Umbilical cord (tissue), 1 donor: ENCODE measurements at regions not wholly inside any gene's neighbourhood (a gene's known extent, or its start where the extent isn't known, plus 50 kb on each side); places are given as distances from the start of the nearest gene placed in this dataset.
A peak's percentile ranks its signal among the peaks of the same experiment; 100 is the strongest.
"Not testable (repeated sequence)": the region's sequence is repeated elsewhere in the genome, so short reads cannot be mapped to it uniquely, and the experiment has no call there.

Experiments
- DNase-seq: peaks from one replicate; pipeline ENCODE4 v3.0.0-alpha.2; 2015; ENCODE audit warnings: low spot score

DNA sequence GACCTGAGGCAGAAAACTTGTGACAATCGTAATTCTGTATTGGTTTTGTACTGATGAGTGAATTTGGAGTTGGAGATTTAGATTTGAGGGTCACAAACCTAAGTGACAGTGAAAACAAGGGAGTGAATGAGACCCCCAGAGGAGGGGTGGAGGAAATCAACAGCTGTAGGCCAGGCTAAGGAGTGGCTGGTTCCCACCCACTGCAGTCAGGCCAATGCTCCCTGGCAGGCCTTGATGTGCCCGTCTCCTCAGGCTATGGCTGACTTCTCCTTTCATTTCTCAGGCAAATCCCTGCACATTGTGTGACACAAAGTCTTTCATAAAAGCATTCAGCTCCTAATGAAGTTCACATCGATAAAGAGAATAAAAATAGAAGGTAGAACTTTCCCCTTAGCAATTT is 557.6 kb downstream of the CETN3 start:
- DNase-seq, result no peak

DNA sequence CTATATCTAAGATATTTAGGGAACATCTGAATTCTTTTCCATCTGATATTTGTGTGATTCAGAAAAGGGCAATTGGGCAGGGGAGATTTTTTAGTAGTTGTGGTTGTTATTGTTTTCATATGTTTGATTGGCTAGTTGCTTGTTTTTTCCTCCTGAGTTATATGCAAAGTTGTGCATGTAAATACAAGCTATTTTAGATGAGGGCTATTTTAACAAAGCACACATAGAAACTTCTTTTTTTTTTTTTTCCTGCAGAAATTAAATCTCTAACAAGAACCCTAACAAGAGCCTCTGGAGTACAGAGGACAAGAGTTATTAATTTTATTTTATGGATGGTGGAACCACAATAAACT is 559.1 kb downstream of the CETN3 start:
- no peak for DNase-seq

GRCh38 chr5:89849830-89850512 is 559.6 kb downstream of the CETN3 start:
- peak; percentile 20 for DNase-seq

DNA sequence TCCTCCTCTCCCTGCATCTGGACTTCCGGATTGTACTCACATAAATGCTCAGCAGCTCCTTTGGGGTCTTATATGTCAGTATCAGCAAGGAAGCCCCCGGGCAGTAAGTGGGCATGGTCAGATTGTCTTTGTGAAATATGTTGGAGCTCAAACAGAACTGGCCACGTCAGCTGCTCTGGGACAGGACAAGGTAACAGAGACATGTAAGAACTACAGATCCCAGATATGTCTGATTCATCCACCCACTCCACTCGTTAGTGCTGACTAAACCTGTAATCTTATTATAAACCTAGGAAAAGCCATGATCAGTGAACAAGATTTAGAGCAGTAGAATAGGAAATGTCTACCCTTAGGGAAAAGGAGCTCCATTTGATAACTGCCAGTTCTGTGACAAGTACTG is 561.8 kb downstream of the CETN3 start:
- DNase-seq, result no peak

DNA sequence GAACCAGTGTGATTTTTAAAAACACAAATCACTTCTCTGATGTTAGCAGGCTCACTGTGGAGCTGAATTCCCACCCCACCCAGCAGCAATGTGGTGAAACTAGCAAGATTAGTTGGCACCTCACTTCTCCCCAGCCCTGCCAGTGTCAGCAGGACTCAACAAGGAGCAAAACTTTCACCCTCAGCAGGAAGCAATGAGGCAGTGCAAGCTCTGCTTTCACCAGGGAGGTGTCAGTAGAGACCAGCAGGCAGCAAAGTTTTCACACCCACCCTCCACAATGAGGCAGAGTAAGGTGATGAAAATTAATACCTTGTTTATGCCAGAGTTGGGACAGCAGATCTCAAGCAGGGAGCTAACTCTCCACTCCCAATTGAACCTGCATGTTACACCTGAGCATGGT is 565.0 kb downstream of the CETN3 start:
- DNase-seq, result no peak

- DNase-seq, result no peak
Observed at GRCh38 chr5:89842531-89842930, 567.0 kb downstream of the CETN3 start.

- no peak for DNase-seq
Observed at GRCh38 chr5:89840906-89841305, 568.6 kb downstream of the CETN3 start.

DNA sequence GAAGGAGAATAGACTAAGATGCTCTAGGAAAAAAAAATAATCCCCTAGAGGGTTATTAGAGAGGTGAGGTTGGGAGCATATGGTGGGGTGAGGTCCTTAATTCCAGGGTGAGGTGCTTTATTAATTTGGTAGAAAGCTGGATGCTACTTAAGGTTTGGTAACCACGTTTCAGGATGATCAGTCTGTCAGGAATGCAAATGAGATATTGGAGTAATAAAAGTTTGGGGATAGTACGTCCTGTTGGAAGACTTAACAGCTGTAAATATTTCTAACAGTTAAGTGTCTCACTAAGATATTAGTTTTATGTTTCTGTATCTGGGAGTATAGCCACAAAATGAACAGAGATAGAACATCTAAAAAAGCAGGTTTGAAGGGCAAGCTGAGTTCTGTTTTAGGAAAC is 578.9 kb downstream of the CETN3 start:
- no peak for DNase-seq

DNA sequence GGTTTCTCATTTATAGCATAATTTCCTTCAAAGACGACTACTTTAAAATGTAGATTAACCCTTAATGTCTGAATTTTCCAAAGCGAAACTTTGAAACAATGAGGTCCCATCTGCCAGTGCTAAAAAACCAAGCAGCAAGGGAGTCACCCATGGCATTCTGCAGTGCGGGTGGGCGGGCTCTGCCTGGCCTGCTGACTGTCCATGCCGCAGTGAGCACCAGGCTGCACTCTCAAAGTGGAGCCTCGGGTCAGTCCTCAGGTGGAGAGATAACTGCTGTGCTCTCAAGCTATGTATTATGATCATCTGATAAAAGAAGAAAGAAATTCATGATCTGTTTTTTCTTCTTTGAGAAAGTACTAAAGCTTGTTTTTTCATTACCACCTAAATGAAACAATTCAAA is 581.6 kb downstream of the CETN3 start:
- DNase-seq, result no peak

DNA sequence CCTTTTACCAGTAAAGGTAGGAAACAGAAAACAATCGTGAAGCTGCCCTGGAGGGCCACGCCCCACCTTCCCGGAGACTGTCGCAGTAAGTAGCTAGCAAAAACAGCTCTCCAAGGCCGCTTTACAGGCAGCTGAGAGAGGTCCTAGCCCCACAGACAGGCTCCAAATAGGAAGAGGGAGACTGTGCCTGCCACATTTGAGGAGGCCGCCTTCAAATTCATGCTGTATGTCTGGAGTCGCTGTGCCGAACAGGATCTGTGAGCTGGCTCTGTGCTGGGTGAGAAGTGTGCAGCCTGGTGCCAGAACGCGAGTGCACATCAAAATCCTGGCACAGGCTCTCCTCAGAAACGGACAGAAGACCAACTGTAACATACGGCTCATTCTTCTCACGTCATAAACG is 582.2 kb downstream of the CETN3 start:
- no peak for DNase-seq

- no peak for DNase-seq
Observed at GRCh38 chr5:89826938-89827337, 582.6 kb downstream of the CETN3 start.

DNA sequence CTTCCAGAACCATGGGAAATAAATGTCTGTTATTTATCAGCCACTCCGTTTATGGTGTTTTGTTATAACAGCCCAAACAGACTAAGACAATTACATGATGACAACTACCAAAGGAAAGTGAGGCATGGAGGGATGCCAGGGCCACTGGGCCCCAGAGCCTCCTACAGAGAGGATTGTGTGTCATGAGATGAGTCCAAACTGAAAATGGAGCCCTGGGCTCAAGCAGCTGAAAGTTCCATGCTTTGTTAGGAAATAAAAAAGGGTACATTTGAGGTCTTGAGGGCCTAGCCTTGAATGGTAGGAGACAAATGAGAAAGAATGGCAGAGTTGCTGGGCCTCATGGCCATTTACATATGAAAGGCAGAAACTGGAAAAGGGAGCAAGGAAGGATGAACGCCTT is 586.5 kb downstream of the CETN3 start:
- DNase-seq, result no peak

- DNase-seq, result no peak
Observed at GRCh38 chr5:89817841-89818240, 591.7 kb downstream of the CETN3 start.

DNA sequence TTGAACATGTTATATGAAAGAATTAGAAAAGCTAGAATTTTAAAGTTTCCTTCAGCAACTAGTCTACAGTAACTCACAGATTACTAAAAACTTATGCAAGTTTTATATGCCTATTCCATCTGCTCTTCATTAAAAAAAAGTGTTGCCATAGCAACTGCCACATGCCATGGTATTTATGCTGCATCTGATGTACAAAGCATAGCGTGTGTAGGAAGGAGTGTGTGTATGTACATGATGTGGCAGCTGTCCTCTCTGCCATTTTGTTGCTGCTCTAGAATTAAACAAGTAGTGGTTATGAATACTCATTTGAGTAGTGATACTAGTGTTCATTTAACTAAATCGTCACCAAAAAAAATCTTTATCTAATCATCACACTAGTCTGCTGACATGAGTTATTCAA is 593.5 kb downstream of the CETN3 start:
- DNase-seq, result no peak

GRCh38 chr5:89800735-89801134 is 608.8 kb downstream of the CETN3 start:
- DNase-seq, result not testable (repeated sequence)

GRCh38 chr5:89794504-89794903 is 615.1 kb downstream of the CETN3 start:
- DNase-seq, result not testable (repeated sequence)

DNA sequence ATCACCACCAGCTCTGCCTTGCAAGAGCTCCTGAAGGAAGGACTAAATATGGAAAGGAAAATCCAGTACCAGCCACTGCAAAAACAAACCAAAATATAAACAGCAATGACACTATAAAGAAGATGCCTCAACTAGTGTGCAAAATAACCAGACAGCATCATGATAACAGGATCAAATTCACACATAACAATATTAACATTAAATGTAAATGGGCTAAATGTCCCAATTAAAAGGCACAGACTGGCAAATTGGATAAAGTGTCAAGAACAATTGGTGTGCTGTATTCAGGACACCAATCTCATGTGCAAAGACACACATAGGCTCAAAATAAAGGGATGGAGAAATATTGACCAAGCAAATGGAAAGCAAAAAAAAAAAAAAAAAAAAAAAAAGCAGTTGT is 629.8 kb downstream of the CETN3 start:
- DNase-seq, result not testable (repeated sequence)

DNA sequence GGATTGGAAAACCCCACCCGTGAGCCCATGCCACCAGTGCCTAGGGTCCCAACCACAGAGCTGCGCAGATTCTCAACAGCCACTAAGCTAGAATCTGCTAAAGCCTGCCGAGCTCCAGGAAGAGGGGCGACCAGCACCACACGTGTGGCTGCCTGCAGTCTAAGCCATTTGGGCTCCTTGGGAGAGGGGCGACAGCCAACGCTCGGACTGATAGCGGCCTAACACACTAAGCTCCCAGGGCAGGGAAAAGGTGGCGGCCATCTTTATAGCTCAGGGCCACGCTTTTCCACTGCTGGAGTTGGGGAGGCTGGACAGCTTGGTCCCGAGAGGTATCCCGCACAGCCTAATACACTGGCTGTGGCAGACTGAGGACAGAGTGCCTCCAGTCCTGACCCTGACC is 631.8 kb downstream of the CETN3 start:
- no peak for DNase-seq

DNA sequence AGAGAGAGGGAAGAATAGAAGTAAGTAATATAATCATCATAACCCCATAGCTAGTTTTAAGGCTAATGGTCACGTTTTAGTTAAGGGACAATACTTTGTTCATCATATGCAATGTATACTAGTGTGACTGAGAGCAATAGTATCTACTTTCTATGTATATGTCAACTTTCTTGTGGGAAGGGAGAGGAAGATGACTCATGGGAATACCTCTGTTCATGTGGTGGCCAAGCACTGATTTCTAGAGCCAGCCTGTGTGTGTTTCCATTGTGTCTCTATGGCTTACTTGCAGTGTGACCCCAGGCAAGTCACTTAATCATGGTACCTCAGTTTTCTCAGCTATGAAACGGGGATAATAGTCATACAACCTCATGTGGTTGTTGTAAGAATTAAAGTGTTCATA is 639.6 kb downstream of the CETN3 start:
- DNase-seq, result no peak

DNA sequence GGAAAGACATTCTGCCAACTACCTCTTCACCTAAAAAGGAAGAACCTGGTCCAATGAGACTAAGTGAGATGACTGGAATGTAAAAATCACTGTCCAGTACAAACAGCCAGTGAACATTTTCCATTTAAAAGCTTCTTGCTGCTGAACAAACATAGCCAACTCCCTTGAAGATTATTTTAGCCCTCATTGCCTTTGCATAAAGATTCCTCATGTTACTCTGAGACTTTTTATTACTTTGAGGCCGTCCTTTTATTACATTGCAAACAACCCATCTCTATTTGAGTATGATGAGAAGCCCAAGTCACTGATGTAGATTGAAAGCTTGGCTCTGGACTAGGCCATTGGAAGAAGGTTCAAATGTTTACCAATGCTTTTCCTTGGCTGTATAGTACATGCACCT is 649.8 kb downstream of the CETN3 start:
- DNase-seq, result no peak

GRCh38 chr5:89758146-89758545 is 651.4 kb downstream of the CETN3 start:
- DNase-seq, result no peak

GRCh38 chr5:89756955-89757354 is 652.6 kb downstream of the CETN3 start:
- peak; percentile 5 for DNase-seq

GRCh38 chr5:89755024-89755423 is 654.5 kb downstream of the CETN3 start:
- no peak for DNase-seq

DNA sequence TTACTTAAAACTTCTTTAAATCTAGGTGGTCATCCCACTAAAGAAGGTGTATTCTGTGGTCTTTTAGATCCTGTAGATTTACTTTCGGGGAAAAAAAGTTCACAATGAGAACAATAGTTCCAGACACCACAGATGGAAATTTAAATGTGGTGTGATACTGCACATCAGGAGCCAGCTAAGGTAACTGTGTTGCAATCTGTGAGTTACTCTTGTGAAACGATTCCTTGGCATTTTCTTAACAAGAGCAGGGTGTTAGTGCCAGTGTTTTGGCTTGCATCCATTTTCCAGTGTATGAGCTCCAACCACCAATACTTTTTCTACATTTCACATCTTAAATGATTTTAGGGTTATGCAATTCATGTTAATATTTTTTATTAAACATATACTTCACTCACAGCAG is 674.5 kb downstream of the CETN3 start:
- no peak for DNase-seq
